ENCODE measurements at regions not wholly inside any gene's neighbourhood (a gene's known extent, or its start where the extent isn't known, plus 50 kb on each side); places are given as distances from the start of the nearest gene placed in this dataset.

- Histone ChIP-seq H3K27ac (ENCODE audit: low read depth, low read length) (no peak overlapping the region), H3K9me3 (ENCODE audit: low read length) (no peaks in the 10 kb centered on the region), H3K4me1 (ENCODE audit: insufficient read depth, low read length) (no peaks in the 10 kb centered on the region), H3K4me3 (ENCODE audit: low read length) (no peak overlapping the region), H3K36me3 (ENCODE audit: insufficient read depth, low read length) (no peaks in the 10 kb centered on the region), H3K27me3 (ENCODE audit: insufficient read depth, low read length, poor library complexity, severe bottlenecking) (no peaks in the 10 kb centered on the region)
- POLR2A ChIA-PET, result no interaction called here
- no peak for DNase-seq
- H3K36me3 Mint-ChIP-seq, result no peaks in the 10 kb centered on the region
- no peak overlapping the region for H3K27ac Mint-ChIP-seq
- H3K27me3 Mint-ChIP-seq, result no peaks in the 10 kb centered on the region
- H3K4me3 Mint-ChIP-seq, result no peak overlapping the region
- CTCF ChIA-PET, result no interaction called here
- H3K9me3 Mint-ChIP-seq, result peaks cover 9 to 23% (median 17%) of the 10 kb centered on the region in 5 donors
- no peaks in the 10 kb centered on the region for H3K4me1 Mint-ChIP-seq
These were observed 56.4 kb upstream of the SPOCK3 start for GRCh38 chr4:167290678-167291077.

DNA sequence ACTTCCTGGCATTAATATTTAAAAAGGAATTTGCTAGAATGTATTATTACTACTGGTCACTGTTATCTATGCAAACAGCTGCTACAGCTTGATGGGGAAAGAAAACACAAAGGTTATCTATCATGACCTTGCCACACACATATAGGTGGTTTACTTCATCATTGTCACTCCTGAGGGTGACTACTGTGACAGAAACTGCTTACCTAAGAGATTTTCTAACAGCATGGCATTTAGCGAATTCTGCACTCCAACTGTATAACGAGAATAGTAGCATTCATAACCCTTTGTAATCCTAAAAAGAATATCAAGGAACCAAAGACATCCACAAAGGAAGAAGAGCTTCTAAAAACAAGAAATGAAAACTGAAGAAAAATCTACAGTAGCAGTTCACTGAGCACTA is 74.6 kb upstream of the SPOCK3 start:
- no peak overlapping the region for H3K4me3 ChIP-seq (ENCODE audit: low read length)
- Mint-ChIP-seq H3K27me3 (no peaks in the 10 kb centered on the region), H3K4me3 (no peak overlapping the region), H3K4me1 (no peaks in the 10 kb centered on the region), H3K27ac (no peak overlapping the region), H3K9me3 (peaks cover 2 to 18% (median 3%) of the 10 kb centered on the region in 5 donors), H3K36me3 (no peaks in the 10 kb centered on the region)
- CTCF ChIA-PET, result no interaction called here
- H3K27ac ChIP-seq (ENCODE audit: low read depth, low read length), result no peak overlapping the region
- POLR2A ChIA-PET, result no interaction called here
- H3K27me3 ChIP-seq (ENCODE audit: insufficient read depth, low read length, poor library complexity, severe bottlenecking), result no peaks in the 10 kb centered on the region
- H3K36me3 ChIP-seq (ENCODE audit: insufficient read depth, low read length), result no peaks in the 10 kb centered on the region
- DNase-seq, result no peak
- no peaks in the 10 kb centered on the region for H3K9me3 ChIP-seq (ENCODE audit: low read length)
- no peaks in the 10 kb centered on the region for H3K4me1 ChIP-seq (ENCODE audit: insufficient read depth, low read length)

- ChIA-PET CTCF (no interaction called here), POLR2A (no interaction called here)
- Mint-ChIP-seq H3K27ac (no peak overlapping the region), H3K27me3 (no peaks in the 10 kb centered on the region), H3K36me3 (no peaks in the 10 kb centered on the region), H3K4me3 (no peak overlapping the region), H3K4me1 (no peaks in the 10 kb centered on the region), H3K9me3 (peaks cover 3 to 16% (median 8%) of the 10 kb centered on the region in 5 donors)
- H3K27me3 ChIP-seq (ENCODE audit: insufficient read depth, low read length, poor library complexity, severe bottlenecking), result no peaks in the 10 kb centered on the region
- no peak overlapping the region for H3K4me3 ChIP-seq (ENCODE audit: low read length)
- no peaks in the 10 kb centered on the region for H3K4me1 ChIP-seq (ENCODE audit: insufficient read depth, low read length)
- DNase-seq, result no peak
- H3K36me3 ChIP-seq (ENCODE audit: insufficient read depth, low read length), result no peaks in the 10 kb centered on the region
- H3K9me3 ChIP-seq (ENCODE audit: low read length), result no peaks in the 10 kb centered on the region
- no peak overlapping the region for H3K27ac ChIP-seq (ENCODE audit: low read depth, low read length)
These were observed 87.0 kb upstream of the SPOCK3 start for GRCh38 chr4:167321299-167321698.

- Mint-ChIP-seq H3K9me3 (peaks cover 11 to 20% (median 16%) of the 10 kb centered on the region in 5 donors), H3K27ac (no peak overlapping the region), H3K27me3 (no peaks in the 10 kb centered on the region), H3K36me3 (no peaks in the 10 kb centered on the region), H3K4me3 (no peak overlapping the region), H3K4me1 (no peaks in the 10 kb centered on the region)
- DNase-seq, result no peak
- Histone ChIP-seq H3K36me3 (ENCODE audit: insufficient read depth, low read length) (no peaks in the 10 kb centered on the region), H3K9me3 (ENCODE audit: low read length) (no peaks in the 10 kb centered on the region), H3K27me3 (ENCODE audit: insufficient read depth, low read length, poor library complexity, severe bottlenecking) (no peaks in the 10 kb centered on the region), H3K27ac (ENCODE audit: low read depth, low read length) (no peak overlapping the region), H3K4me1 (ENCODE audit: insufficient read depth, low read length) (no peaks in the 10 kb centered on the region), H3K4me3 (ENCODE audit: low read length) (no peak overlapping the region)
- ChIA-PET CTCF (no interaction called here), POLR2A (no interaction called here)
These were observed 105.5 kb upstream of the SPOCK3 start for GRCh38 chr4:167339781-167340180.

GRCh38 chr4:167359711-167360110 is 125.4 kb upstream of the SPOCK3 start:
- H3K4me1 ChIP-seq (ENCODE audit: insufficient read depth, low read length), result no peaks in the 10 kb centered on the region
- H3K4me3 ChIP-seq (ENCODE audit: low read length), result no peak overlapping the region
- CTCF ChIA-PET, result no interaction called here
- H3K4me3 Mint-ChIP-seq, result no peak overlapping the region
- DNase-seq, result no peak
- no peak overlapping the region for H3K27ac Mint-ChIP-seq
- H3K27me3 ChIP-seq (ENCODE audit: insufficient read depth, low read length, poor library complexity, severe bottlenecking), result no peaks in the 10 kb centered on the region
- no peaks in the 10 kb centered on the region for H3K9me3 ChIP-seq (ENCODE audit: low read length)
- no peaks in the 10 kb centered on the region for H3K4me1 Mint-ChIP-seq
- no peak overlapping the region for H3K27ac ChIP-seq (ENCODE audit: low read depth, low read length)
- H3K9me3 Mint-ChIP-seq, result peaks cover 1 to 17% (median 6%) of the 10 kb centered on the region in 5 donors
- H3K27me3 Mint-ChIP-seq, result no peaks in the 10 kb centered on the region
- H3K36me3 Mint-ChIP-seq, result no peaks in the 10 kb centered on the region
- POLR2A ChIA-PET, result no interaction called here
- no peaks in the 10 kb centered on the region for H3K36me3 ChIP-seq (ENCODE audit: insufficient read depth, low read length)

DNA sequence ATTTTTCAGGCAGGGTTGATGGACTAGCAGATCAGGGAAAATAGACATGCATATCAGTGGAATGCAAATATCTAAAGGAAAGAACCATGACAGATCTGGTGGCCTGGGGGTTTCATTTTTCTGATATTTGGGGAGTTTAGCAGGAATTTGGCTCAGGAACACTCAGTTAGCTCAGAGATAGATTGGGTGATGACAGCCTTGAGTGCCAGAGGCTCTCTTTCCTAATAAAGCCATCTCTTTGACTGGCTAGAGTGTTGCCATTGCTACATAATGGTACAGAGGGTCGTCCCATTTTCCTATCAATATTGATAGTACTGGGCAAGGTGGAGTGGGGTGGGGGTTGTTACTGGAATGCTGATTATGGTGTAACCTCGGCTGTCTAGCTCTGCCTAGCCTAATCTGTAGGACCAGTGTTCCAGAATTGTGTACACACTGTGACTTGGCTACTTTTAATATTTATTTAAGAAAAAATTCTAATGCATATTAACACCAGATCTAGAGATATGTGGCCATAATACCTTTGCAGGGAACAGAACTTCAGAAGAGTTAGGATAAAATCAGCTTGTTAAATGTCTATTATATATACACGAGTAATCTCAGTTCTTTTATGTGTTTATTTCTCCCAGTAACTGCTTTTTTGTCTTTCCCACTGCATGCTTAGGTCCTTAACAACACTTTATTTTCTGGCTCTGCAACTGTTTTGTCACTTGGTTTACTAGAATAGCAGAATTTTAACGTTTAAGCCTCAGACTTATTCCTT is 145.0 kb upstream of the SPOCK3 start:
- no peaks in the 10 kb centered on the region for H3K27me3 Mint-ChIP-seq
- Histone ChIP-seq H3K27me3 (ENCODE audit: insufficient read depth, low read length, poor library complexity, severe bottlenecking) (no peaks in the 10 kb centered on the region), H3K9me3 (ENCODE audit: low read length) (no peaks in the 10 kb centered on the region), H3K4me1 (ENCODE audit: insufficient read depth, low read length) (no peaks in the 10 kb centered on the region), H3K4me3 (ENCODE audit: low read length) (no peak overlapping the region), H3K27ac (ENCODE audit: low read depth, low read length) (no peak overlapping the region), H3K36me3 (ENCODE audit: insufficient read depth, low read length) (no peaks in the 10 kb centered on the region)
- H3K9me3 Mint-ChIP-seq, result peaks cover 2 to 9% (median 3%) of the 10 kb centered on the region in 5 donors
- POLR2A ChIA-PET, result no interaction called here
- no peaks in the 10 kb centered on the region for H3K4me1 Mint-ChIP-seq
- H3K27ac Mint-ChIP-seq, result no peak overlapping the region
- no peak overlapping the region for H3K4me3 Mint-ChIP-seq
- CTCF ChIA-PET, result no interaction called here
- no peak for DNase-seq
- no peaks in the 10 kb centered on the region for H3K36me3 Mint-ChIP-seq

GRCh38 chr4:167380964-167381363 is 146.7 kb upstream of the SPOCK3 start:
- DNase-seq, result no peak
- Histone ChIP-seq H3K9me3 (ENCODE audit: low read length) (no peaks in the 10 kb centered on the region), H3K27ac (ENCODE audit: low read depth, low read length) (no peak overlapping the region), H3K4me1 (ENCODE audit: insufficient read depth, low read length) (no peaks in the 10 kb centered on the region), H3K27me3 (ENCODE audit: insufficient read depth, low read length, poor library complexity, severe bottlenecking) (no peaks in the 10 kb centered on the region), H3K36me3 (ENCODE audit: insufficient read depth, low read length) (no peaks in the 10 kb centered on the region), H3K4me3 (ENCODE audit: low read length) (no peak overlapping the region)
- Mint-ChIP-seq H3K36me3 (no peaks in the 10 kb centered on the region), H3K27me3 (no peaks in the 10 kb centered on the region), H3K9me3 (peaks cover 2 to 16% (median 3%) of the 10 kb centered on the region in 5 donors), H3K4me3 (no peak overlapping the region), H3K27ac (no peak overlapping the region), H3K4me1 (no peaks in the 10 kb centered on the region)
- POLR2A ChIA-PET, result no interaction called here
- CTCF ChIA-PET, result no interaction called here

DNA sequence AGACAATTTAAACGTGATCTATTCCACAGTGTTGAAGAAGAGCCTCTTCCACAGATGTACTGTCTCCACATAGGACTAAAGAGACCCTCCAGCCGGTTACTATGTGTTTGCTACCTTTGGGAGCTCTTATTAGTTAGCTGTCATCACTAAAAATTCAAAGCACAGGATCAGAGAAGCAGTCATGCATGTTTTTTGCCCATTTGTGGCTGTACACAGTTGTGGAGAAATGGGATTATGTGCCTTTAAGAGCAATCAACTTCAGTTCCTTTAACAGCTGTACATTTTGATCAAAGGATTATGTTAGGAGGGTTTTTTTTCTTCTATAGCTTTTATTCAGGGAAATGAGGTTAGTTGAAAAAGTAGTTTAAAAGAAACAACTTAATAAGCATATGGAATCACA is 149.0 kb upstream of the SPOCK3 start:
- CTCF ChIA-PET, result no interaction called here
- DNase-seq, result no peak
- H3K27ac ChIP-seq (ENCODE audit: low read depth, low read length), result no peak overlapping the region
- no peaks in the 10 kb centered on the region for H3K36me3 Mint-ChIP-seq
- POLR2A ChIA-PET, result no interaction called here
- H3K9me3 Mint-ChIP-seq, result peaks cover 2 to 24% (median 4%) of the 10 kb centered on the region in 5 donors
- H3K4me3 ChIP-seq (ENCODE audit: low read length), result no peak overlapping the region
- H3K9me3 ChIP-seq (ENCODE audit: low read length), result no peaks in the 10 kb centered on the region
- no peak overlapping the region for H3K27ac Mint-ChIP-seq
- no peaks in the 10 kb centered on the region for H3K4me1 ChIP-seq (ENCODE audit: insufficient read depth, low read length)
- H3K4me1 Mint-ChIP-seq, result no peaks in the 10 kb centered on the region
- no peaks in the 10 kb centered on the region for H3K36me3 ChIP-seq (ENCODE audit: insufficient read depth, low read length)
- H3K27me3 Mint-ChIP-seq, result no peaks in the 10 kb centered on the region
- H3K27me3 ChIP-seq (ENCODE audit: insufficient read depth, low read length, poor library complexity, severe bottlenecking), result no peaks in the 10 kb centered on the region
- H3K4me3 Mint-ChIP-seq, result no peak overlapping the region

DNA sequence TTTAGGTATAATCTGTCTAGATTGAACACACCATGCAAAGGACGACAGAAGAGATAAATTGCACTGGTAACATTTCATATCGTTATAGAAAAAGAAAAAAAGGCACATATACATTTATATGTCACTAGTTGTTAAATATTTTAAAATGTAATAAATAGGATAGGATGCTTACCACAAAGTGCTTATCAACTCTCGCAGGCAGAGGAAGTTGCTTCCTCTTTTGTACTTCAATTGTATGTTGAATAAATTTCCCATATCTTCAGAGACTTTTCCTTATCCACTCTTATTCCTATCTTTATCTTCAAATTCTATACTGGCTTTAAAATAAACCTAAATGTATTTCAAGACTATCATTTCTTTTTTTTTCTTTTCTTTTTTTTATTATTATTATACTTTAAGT is 163.3 kb upstream of the SPOCK3 start:
- H3K4me3 ChIP-seq (ENCODE audit: low read length), result no peak overlapping the region
- no peaks in the 10 kb centered on the region for H3K36me3 Mint-ChIP-seq
- no peak for DNase-seq

More for the DNA sequence above, 163.3 kb upstream of the SPOCK3 start:
- H3K27ac Mint-ChIP-seq, result no peak overlapping the region
- H3K9me3 Mint-ChIP-seq, result peaks cover 2 to 23% (median 7%) of the 10 kb centered on the region in 5 donors
- no peak overlapping the region for H3K4me3 Mint-ChIP-seq
- CTCF ChIA-PET, result no interaction called here
- POLR2A ChIA-PET, result no interaction called here
- no peaks in the 10 kb centered on the region for H3K4me1 Mint-ChIP-seq
- Histone ChIP-seq H3K36me3 (ENCODE audit: insufficient read depth, low read length) (no peaks in the 10 kb centered on the region), H3K27me3 (ENCODE audit: insufficient read depth, low read length, poor library complexity, severe bottlenecking) (no peaks in the 10 kb centered on the region), H3K27ac (ENCODE audit: low read depth, low read length) (no peak overlapping the region), H3K4me1 (ENCODE audit: insufficient read depth, low read length) (no peaks in the 10 kb centered on the region), H3K9me3 (ENCODE audit: low read length) (no peaks in the 10 kb centered on the region)
- H3K27me3 Mint-ChIP-seq, result no peaks in the 10 kb centered on the region
